ENCODE measurements at regions not wholly inside any gene's neighbourhood (a gene's known extent, or its start where the extent isn't known, plus 50 kb on each side); places are given as distances from the start of the nearest gene placed in this dataset.

DNA sequence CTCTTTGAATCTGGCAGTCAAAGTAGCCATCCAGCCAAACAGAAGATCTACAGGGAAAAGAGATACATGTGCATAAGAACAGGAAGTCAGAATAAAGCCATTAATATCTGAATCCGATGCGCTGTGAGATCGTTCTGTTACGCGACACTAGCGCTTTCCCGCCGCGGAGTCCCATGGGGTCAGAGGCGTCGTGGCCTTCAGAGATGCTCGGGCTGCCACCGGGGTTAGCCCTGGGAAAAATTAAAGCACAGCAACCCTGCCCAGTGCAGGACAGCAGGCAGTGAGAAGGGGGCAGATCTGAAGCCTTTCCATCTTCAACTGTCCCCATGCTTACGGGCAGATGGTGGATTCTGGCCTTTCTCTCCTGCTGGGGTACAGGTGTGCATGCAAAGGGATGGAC, 225.6 kb upstream of the MGMT start:
- TF ChIP-seq DPF2 (CRISPR knock-in tag; IDR thresholded peaks at IDR 0.05; ENCODE audit: borderline replicate concordance, low read depth) (no peak), NFRKB (IDR thresholded peaks at IDR 0.05) (no peak), RELA (CRISPR knock-in tag; IDR thresholded peaks at IDR 0.05) (no peak), FOXA1 (IDR thresholded peaks at IDR 0.05) (no peak), FOXA1 (CRISPR knock-in tag; IDR thresholded peaks at IDR 0.05) (no peak), MAZ (IDR thresholded peaks at IDR 0.05; ENCODE audit: borderline replicate concordance, low read depth, low read length) (no peak), MAZ (CRISPR knock-in tag; IDR thresholded peaks at IDR 0.05; ENCODE audit: low read depth) (no peak)
- TF ChIP-seq, protein P1, sequence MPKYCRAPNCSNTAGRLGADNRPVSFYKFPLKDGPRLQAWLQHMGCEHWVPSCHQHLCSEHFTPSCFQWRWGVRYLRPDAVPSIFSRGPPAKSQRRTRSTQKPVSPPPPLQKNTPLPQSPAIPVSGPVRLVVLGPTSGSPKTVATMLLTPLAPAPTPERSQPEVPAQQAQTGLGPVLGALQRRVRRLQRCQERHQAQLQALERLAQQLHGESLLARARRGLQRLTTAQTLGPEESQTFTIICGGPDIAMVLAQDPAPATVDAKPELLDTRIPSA (CRISPR knock-in tag; IDR thresholded peaks at IDR 0.05; ENCODE audit: borderline replicate concordance): no peak
- TF ChIP-seq, protein P2, sequence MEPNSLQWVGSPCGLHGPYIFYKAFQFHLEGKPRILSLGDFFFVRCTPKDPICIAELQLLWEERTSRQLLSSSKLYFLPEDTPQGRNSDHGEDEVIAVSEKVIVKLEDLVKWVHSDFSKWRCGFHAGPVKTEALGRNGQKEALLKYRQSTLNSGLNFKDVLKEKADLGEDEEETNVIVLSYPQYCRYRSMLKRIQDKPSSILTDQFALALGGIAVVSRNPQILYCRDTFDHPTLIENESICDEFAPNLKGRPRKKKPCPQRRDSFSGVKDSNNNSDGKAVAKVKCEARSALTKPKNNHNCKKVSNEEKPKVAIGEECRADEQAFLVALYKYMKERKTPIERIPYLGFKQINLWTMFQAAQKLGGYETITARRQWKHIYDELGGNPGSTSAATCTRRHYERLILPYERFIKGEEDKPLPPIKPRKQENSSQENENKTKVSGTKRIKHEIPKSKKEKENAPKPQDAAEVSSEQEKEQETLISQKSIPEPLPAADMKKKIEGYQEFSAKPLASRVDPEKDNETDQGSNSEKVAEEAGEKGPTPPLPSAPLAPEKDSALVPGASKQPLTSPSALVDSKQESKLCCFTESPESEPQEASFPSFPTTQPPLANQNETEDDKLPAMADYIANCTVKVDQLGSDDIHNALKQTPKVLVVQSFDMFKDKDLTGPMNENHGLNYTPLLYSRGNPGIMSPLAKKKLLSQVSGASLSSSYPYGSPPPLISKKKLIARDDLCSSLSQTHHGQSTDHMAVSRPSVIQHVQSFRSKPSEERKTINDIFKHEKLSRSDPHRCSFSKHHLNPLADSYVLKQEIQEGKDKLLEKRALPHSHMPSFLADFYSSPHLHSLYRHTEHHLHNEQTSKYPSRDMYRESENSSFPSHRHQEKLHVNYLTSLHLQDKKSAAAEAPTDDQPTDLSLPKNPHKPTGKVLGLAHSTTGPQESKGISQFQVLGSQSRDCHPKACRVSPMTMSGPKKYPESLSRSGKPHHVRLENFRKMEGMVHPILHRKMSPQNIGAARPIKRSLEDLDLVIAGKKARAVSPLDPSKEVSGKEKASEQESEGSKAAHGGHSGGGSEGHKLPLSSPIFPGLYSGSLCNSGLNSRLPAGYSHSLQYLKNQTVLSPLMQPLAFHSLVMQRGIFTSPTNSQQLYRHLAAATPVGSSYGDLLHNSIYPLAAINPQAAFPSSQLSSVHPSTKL (CRISPR knock-in tag; IDR thresholded peaks at IDR 0.05): no peak
- TF ChIP-seq, protein P3, sequence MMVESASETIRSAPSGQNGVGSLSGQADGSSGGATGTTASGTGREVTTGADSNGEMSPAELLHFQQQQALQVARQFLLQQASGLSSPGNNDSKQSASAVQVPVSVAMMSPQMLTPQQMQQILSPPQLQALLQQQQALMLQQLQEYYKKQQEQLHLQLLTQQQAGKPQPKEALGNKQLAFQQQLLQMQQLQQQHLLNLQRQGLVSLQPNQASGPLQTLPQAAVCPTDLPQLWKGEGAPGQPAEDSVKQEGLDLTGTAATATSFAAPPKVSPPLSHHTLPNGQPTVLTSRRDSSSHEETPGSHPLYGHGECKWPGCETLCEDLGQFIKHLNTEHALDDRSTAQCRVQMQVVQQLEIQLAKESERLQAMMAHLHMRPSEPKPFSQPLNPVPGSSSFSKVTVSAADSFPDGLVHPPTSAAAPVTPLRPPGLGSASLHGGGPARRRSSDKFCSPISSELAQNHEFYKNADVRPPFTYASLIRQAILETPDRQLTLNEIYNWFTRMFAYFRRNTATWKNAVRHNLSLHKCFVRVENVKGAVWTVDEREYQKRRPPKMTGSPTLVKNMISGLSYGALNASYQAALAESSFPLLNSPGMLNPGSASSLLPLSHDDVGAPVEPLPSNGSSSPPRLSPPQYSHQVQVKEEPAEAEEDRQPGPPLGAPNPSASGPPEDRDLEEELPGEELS (CRISPR knock-in tag; IDR thresholded peaks at IDR 0.05): no peak
- TF ChIP-seq, protein P4, sequence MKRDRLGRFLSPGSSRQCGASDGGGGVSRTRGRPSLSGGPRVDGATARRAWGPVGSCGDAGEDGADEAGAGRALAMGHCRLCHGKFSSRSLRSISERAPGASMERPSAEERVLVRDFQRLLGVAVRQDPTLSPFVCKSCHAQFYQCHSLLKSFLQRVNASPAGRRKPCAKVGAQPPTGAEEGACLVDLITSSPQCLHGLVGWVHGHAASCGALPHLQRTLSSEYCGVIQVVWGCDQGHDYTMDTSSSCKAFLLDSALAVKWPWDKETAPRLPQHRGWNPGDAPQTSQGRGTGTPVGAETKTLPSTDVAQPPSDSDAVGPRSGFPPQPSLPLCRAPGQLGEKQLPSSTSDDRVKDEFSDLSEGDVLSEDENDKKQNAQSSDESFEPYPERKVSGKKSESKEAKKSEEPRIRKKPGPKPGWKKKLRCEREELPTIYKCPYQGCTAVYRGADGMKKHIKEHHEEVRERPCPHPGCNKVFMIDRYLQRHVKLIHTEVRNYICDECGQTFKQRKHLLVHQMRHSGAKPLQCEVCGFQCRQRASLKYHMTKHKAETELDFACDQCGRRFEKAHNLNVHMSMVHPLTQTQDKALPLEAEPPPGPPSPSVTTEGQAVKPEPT (CRISPR knock-in tag; IDR thresholded peaks at IDR 0.05; ENCODE audit: low read depth): no peak
- TF ChIP-seq, protein P5, sequence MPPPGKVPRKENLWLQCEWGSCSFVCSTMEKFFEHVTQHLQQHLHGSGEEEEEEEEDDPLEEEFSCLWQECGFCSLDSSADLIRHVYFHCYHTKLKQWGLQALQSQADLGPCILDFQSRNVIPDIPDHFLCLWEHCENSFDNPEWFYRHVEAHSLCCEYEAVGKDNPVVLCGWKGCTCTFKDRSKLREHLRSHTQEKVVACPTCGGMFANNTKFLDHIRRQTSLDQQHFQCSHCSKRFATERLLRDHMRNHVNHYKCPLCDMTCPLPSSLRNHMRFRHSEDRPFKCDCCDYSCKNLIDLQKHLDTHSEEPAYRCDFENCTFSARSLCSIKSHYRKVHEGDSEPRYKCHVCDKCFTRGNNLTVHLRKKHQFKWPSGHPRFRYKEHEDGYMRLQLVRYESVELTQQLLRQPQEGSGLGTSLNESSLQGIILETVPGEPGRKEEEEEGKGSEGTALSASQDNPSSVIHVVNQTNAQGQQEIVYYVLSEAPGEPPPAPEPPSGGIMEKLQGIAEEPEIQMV (CRISPR knock-in tag; IDR thresholded peaks at IDR 0.05; ENCODE audit: low read depth): no peak

All from HepG2 (cell line).